Mucosa of stomach (tissue), 1 donor: ENCODE measurements at regions not wholly inside any gene's neighbourhood (a gene's known extent, or its start where the extent isn't known, plus 50 kb on each side); places are given as distances from the start of the nearest gene placed in this dataset.

ENCODE experiments used
- H3K27me3 ChIP-seq: one replicate; pipeline ENCODE4 v1.7.0; 2013; ENCODE audit warnings: mild to moderate bottlenecking, low read length; ENCODE audit not compliant: control insufficient read depth, insufficient read depth
- H3K36me3 ChIP-seq: one replicate; pipeline ENCODE4 v1.7.0; 2013; ENCODE audit warnings: low read length; ENCODE audit not compliant: control insufficient read depth, insufficient read depth
- H3K4me1 ChIP-seq: one replicate; pipeline ENCODE4 v1.7.0; 2013; ENCODE audit warnings: mild to moderate bottlenecking, low read length; ENCODE audit not compliant: control insufficient read depth, insufficient read depth
- H3K4me3 ChIP-seq: one replicate; pipeline ENCODE4 v1.7.0; 2013; ENCODE audit warnings: low read length
- H3K9ac ChIP-seq: one replicate; pipeline ENCODE4 v1.7.0; 2013; ENCODE audit warnings: mild to moderate bottlenecking, low read length, moderate library complexity
- H3K9me3 ChIP-seq: one replicate; pipeline ENCODE4 v1.7.0; 2013; ENCODE audit warnings: mild to moderate bottlenecking, low read length, moderate library complexity; ENCODE audit not compliant: control insufficient read depth
- donor health status: Pancreatic carcinoma.

GRCh38 chrX:3779546-3779945 lies 66.1 kb upstream of the PRKX start:
- Histone ChIP-seq H3K9ac (no peak overlapping the region), H3K4me1 (no peaks in the 10 kb centered on the region), H3K36me3 (no peaks in the 10 kb centered on the region), H3K27me3 (no peaks in the 10 kb centered on the region), H3K4me3 (no peak overlapping the region), H3K9me3 (no peaks in the 10 kb centered on the region)

DNA sequence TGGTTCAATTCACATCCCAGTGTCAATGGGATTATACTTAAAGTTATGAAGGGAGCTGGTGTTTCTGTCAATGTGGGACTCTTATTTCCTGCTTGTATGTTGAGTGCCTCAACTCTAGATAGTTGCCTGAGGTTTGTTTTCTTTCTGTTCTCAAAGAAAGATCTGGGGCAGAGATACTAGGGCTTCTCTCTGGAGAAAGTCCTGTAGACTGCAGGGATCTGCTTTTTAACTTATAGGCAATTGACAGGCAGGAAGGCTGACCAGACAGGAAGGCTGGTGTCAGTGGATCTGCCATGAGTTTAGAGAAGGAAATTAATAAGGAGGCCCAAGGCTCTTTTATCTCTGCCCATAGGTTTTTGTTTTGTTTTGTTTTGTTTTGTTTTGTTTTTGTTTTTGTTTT lies 64.0 kb upstream of the PRKX start:
- H3K36me3 ChIP-seq = no peaks in the 10 kb centered on the region
- no peaks in the 10 kb centered on the region for H3K9me3 ChIP-seq
- H3K27me3 ChIP-seq = no peaks in the 10 kb centered on the region
- H3K4me1 ChIP-seq = no peaks in the 10 kb centered on the region
- H3K4me3 ChIP-seq = no peak overlapping the region
- H3K9ac ChIP-seq = no peak overlapping the region

GRCh38 chrX:3771766-3772165 lies 58.3 kb upstream of the PRKX start:
- Histone ChIP-seq H3K27me3 (no peaks in the 10 kb centered on the region), H3K9me3 (no peaks in the 10 kb centered on the region), H3K36me3 (no peaks in the 10 kb centered on the region), H3K4me1 (no peaks in the 10 kb centered on the region), H3K9ac (no peak overlapping the region), H3K4me3 (no peak overlapping the region)

DNA sequence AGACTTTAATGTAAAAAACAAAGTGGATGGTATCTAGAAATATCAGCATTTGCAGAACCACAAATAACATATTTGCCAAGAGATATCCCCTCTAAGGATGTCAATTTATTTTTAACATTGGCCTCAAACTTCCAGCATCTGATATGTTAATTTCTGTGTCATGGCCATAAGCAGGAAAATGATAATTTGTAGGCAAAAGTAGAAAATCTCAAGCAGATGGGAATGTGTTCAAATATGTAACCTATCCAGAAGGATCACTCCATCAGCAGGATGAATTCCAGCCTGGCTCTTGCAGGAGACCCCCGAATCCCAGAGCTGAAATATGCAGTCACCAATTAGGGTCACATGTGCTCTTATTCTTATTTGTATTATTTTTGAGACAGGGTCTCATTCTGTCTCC lies 55.4 kb upstream of the PRKX start:
- H3K36me3 ChIP-seq = no peaks in the 10 kb centered on the region
- H3K9ac ChIP-seq = no peak overlapping the region
- no peaks in the 10 kb centered on the region for H3K4me1 ChIP-seq
- no peaks in the 10 kb centered on the region for H3K9me3 ChIP-seq
- H3K27me3 ChIP-seq = no peaks in the 10 kb centered on the region
- no peak overlapping the region for H3K4me3 ChIP-seq
